A673 (cell line): ENCODE measurements at regions not wholly inside any gene's neighbourhood (a gene's known extent, or its start where the extent isn't known, plus 50 kb on each side); places are given as distances from the start of the nearest gene placed in this dataset.

Source experiments
- EZH2 ChIP-seq: fragments of 200-600 bp; sonication (generic); IDR thresholded peaks from 2 replicates; pipeline ENCODE4 v1.6.1; 2017; ENCODE audit warnings: borderline replicate concordance, low read depth, mild to moderate bottlenecking, mixed read lengths, antibody characterized with exemption, low read length; ENCODE audit not compliant: poor library complexity, severe bottlenecking
- TF ChIP-seq, protein P1 (sequence below): fragments of 300-800, 200-600 bp; sonication (generic); conservative IDR thresholded peaks from 2 replicates; pipeline ENCODE4 v1.5.1; 2017; ENCODE audit warnings: low read depth, mild to moderate bottlenecking, antibody characterized with exemption, low read length, moderate library complexity, mixed read lengths

DNA sequence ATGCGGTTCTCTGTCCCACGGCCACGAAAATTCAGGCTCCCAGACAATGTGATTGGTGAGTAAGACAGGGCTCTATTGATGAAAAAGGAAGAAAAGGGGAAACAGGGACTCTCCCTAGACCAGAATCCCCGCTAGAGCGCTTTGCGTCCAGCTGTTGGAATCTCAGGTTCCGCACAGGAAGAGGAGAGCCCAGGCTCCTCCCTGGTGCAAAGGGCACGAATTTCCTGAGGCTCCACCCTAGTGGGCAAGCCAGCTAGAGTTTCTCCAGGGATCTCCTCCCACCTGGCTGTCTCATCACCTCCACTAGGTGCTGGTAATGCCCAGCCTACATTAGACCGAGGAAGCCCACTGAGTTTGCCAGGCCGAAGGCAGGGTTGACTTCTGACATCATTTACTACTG lies 135.9 kb upstream of the SOX4 start:
- TF ChIP-seq, protein P1, sequence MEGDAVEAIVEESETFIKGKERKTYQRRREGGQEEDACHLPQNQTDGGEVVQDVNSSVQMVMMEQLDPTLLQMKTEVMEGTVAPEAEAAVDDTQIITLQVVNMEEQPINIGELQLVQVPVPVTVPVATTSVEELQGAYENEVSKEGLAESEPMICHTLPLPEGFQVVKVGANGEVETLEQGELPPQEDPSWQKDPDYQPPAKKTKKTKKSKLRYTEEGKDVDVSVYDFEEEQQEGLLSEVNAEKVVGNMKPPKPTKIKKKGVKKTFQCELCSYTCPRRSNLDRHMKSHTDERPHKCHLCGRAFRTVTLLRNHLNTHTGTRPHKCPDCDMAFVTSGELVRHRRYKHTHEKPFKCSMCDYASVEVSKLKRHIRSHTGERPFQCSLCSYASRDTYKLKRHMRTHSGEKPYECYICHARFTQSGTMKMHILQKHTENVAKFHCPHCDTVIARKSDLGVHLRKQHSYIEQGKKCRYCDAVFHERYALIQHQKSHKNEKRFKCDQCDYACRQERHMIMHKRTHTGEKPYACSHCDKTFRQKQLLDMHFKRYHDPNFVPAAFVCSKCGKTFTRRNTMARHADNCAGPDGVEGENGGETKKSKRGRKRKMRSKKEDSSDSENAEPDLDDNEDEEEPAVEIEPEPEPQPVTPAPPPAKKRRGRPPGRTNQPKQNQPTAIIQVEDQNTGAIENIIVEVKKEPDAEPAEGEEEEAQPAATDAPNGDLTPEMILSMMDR, result no peak
- no peak for TF ChIP-seq EZH2
